B cell (primary cell): ENCODE measurements at regions not wholly inside any gene's neighbourhood (a gene's known extent, or its start where the extent isn't known, plus 50 kb on each side); places are given as distances from the start of the nearest gene placed in this dataset.

Source experiments
- ATAC-seq: fragments of 200-7000 bp; cut with Tn5 transposase; one replicate; pipeline ENCODE4 v1.10.0; 2021; ENCODE audit warnings: low read depth, mild to moderate bottlenecking, moderate number of reproducible peaks, moderate library complexity
- CTCF ChIA-PET: fragments of 350-600 bp; sonication (Branson Sonifier 250); formaldehyde crosslinking; loops from one replicate; lab custom pipeline; 2021; ENCODE audit warnings: antibody characterized with exemption, inconsistent platforms; lab: Charles Lee
- POLR2A ChIA-PET: fragments of 350-600 bp; sonication (Branson Sonifier 250); formaldehyde crosslinking; loops from one replicate; lab custom pipeline; 2021; ENCODE audit warnings: antibody characterized with exemption; lab: Charles Lee
- DNase-seq: peaks from one replicate; pipeline ENCODE4 v3.0.0; 2013
- H2AFZ ChIP-seq: 2 replicates; pipeline ENCODE4 v1.6.1; 2012; ENCODE audit warnings: mild to moderate bottlenecking, low read depth, low read length; ENCODE audit not compliant: insufficient read depth, poor library complexity, severe bottlenecking
- H3K27ac ChIP-seq, 2 donors: 1 replicate in 1 of 2; 2 replicates in 1 of 2; pipeline ENCODE4 v1.5.1; 2012 to 2013; ENCODE audit warnings: low read length in 2 of 2, mild to moderate bottlenecking in 2 of 2, moderate library complexity in 1 of 2
- H3K27me3 ChIP-seq, 4 experiments: fragments of 200-600 bp in 1 of 4; sonication (generic) in 1 of 4; replicated peaks in 1 of 4; 1 replicate in 2 of 4; 2 replicates in 2 of 4; pipeline versions ENCODE4 v1.6.1 to v1.7.0; 2013 to 2016; ENCODE audit warnings: low read length in 3 of 4, mild to moderate bottlenecking in 2 of 4, mixed read lengths in 1 of 4, moderate library complexity in 1 of 4; ENCODE audit not compliant: insufficient read depth in 4 of 4, control insufficient read depth in 3 of 4; ENCODE audit errors: control extremely low read depth in 1 of 4
- H3K36me3 ChIP-seq, 2 experiments: replicated peaks in 1 of 2; 1 replicate in 1 of 2; 2 replicates in 1 of 2; pipeline versions ENCODE4 v1.6.1 to v1.7.1; 2013; ENCODE audit warnings: low read length in 1 of 2; ENCODE audit not compliant: insufficient read depth in 2 of 2, control insufficient read depth in 1 of 2; ENCODE audit errors: control extremely low read depth in 1 of 2, extremely low read depth in 1 of 2
- H3K4me1 ChIP-seq, 2 donors: fragments of 200-600 bp in 1 of 2; sonication (generic) in 1 of 2; 1 replicate in 1 of 2; 2 replicates in 1 of 2; pipeline versions ENCODE4 v1.5.1 to v1.6.1; 2013 to 2017; ENCODE audit warnings: low read length in 2 of 2; ENCODE audit not compliant: control insufficient read depth in 2 of 2, insufficient read depth in 2 of 2
- H3K4me2 ChIP-seq: replicated peaks from 2 replicates; pipeline ENCODE3; 2012; ENCODE audit warnings: mild to moderate bottlenecking, low read depth, low read length; ENCODE audit not compliant: poor library complexity, severe bottlenecking
- H3K4me3 ChIP-seq, 5 experiments: fragments of 200-600 bp in 1 of 5; sonication (generic) in 1 of 5; 1 replicate in 3 of 5; 2 replicates in 2 of 5; pipeline versions ENCODE4 v1.5.1 to v1.7.0; 2011 to 2016; ENCODE audit warnings: low read length in 4 of 5, mild to moderate bottlenecking in 4 of 5, low read depth in 2 of 5, control low read depth in 1 of 5, moderate library complexity in 1 of 5; ENCODE audit not compliant: insufficient read depth in 1 of 5; ENCODE audit errors: control extremely low read depth in 1 of 5, extremely low read depth in 1 of 5
- H3K79me2 ChIP-seq: fragments of 200-600 bp; sonication (generic); one replicate; pipeline ENCODE4 v1.6.0; 2016; ENCODE audit warnings: low read length; ENCODE audit not compliant: control insufficient read depth, insufficient read depth
- H3K9ac ChIP-seq: fragments of 200-600 bp; sonication (generic); 2 replicates; pipeline ENCODE4 v1.6.1; 2017; ENCODE audit warnings: mild to moderate bottlenecking, low read length, moderate library complexity
- H3K9me3 ChIP-seq, 3 donors: one replicate each; pipeline versions ENCODE4 v1.6.1 to v1.7.1; 2013; ENCODE audit warnings: low read length in 2 of 3; ENCODE audit not compliant: control insufficient read depth in 2 of 3, insufficient read depth in 1 of 3; ENCODE audit errors: control extremely low read depth in 1 of 3
- H4K20me1 ChIP-seq: 2 replicates; pipeline ENCODE4 v1.6.0; 2012; ENCODE audit warnings: mild to moderate bottlenecking, low read length; ENCODE audit not compliant: insufficient read depth, control insufficient read depth, poor library complexity, severe bottlenecking
- H3K27ac Mint-ChIP-seq: one replicate; pipeline ENCODE4 v1.8.0; 2021; ENCODE audit warnings: mixed read lengths
- H3K27me3 Mint-ChIP-seq: one replicate; pipeline ENCODE4 v1.8.0; 2021; ENCODE audit warnings: mixed read lengths
- H3K4me1 Mint-ChIP-seq: one replicate; pipeline ENCODE4 v1.8.0; 2021; ENCODE audit warnings: mixed read lengths
- H3K4me3 Mint-ChIP-seq: one replicate; pipeline ENCODE4 v1.8.0; 2021; ENCODE audit warnings: mixed read lengths
- H3K9me3 Mint-ChIP-seq: one replicate; pipeline ENCODE4 v1.8.0; 2022; ENCODE audit warnings: mixed read lengths; ENCODE audit not compliant: insufficient read depth
- CTCF ChIP-seq: fragments of 200-600 bp; IDR thresholded peaks from one replicate; pipeline ENCODE4 v1.8.0; 2022; ENCODE audit warnings: antibody characterized with exemption, mild to moderate bottlenecking
- EZH2 ChIP-seq: IDR thresholded peaks from 2 replicates; pipeline ENCODE4 v1.6.1; 2012; ENCODE audit warnings: borderline replicate concordance, low read depth, mild to moderate bottlenecking, moderate library complexity, low read length; ENCODE audit not compliant: insufficient read depth, poor library complexity, severe bottlenecking
- WGBS: methylation state at CpG from one replicate; pipeline ENCODE4 v1.1.5; 2013; ENCODE audit warnings: missing lambda C conversion rate; ENCODE audit not compliant: insufficient coverage; 5-methylcytosine and 5-hydroxymethylcytosine counted together
- intact Hi-C: fragments of 100-400 bp; cut with micrococcal nuclease; formaldehyde crosslinking; loops from one replicate; pipeline ENCODE4 v1.10.0; 2022

GRCh38 chr4:123083646-123084045, 161.2 kb upstream of the NUDT6 start:
- H3K4me3 Mint-ChIP-seq = peak overlapping the region; percentile 70
- CTCF ChIA-PET = no interaction called here
- H3K9ac ChIP-seq = peak overlapping the region; percentile 44

GRCh38 chr4:123088501-123088900, 166.1 kb upstream of the NUDT6 start:
- no CpG with 5 or more reads among the region's 4 CpGs for WGBS

More at GRCh38 chr4:123083646-123084045, 161.2 kb upstream of the NUDT6 start:
- peaks cover 17% of the 10 kb centered on the region for H3K4me1 Mint-ChIP-seq
- H3K9me3 Mint-ChIP-seq = peaks cover 3% of the 10 kb centered on the region
- ATAC-seq (no peak), DNase-seq (no peak)
- no peak for TF ChIP-seq CTCF
- TF ChIP-seq EZH2 = no peak
- H4K20me1 ChIP-seq = no peaks in the 10 kb centered on the region
- H3K36me3 ChIP-seq = no peaks in the 10 kb centered on the region
- H3K27ac ChIP-seq = no peak overlapping the region
- H3K79me2 ChIP-seq = no peaks in the 10 kb centered on the region
- intact Hi-C loops = no loop called here
- no peaks in the 10 kb centered on the region for H3K27me3 Mint-ChIP-seq
- H3K4me3 ChIP-seq = peak overlapping the region in 1 of 5 experiments; percentile 21
- no peaks in the 10 kb centered on the region for H3K27me3 ChIP-seq
- H3K4me1 ChIP-seq = peaks cover 0 to 4% of the 10 kb centered on the region in 2 donors
- H3K4me2 ChIP-seq = peak overlapping the region; percentile 51
- peak overlapping the region; percentile 43 for H3K27ac Mint-ChIP-seq
- POLR2A ChIA-PET = no interaction called here
- peak overlapping the region; percentile 46 for H2AFZ ChIP-seq
- WGBS = no CpG with 5 or more reads among the region's 3 CpGs
- no peaks in the 10 kb centered on the region for H3K9me3 ChIP-seq

More at GRCh38 chr4:123088501-123088900, 166.1 kb upstream of the NUDT6 start:
- ATAC-seq = no peak
- Mint-ChIP-seq H3K4me1 (peaks cover 13% of the 10 kb centered on the region), H3K4me3 (no peak overlapping the region), H3K27ac (no peak overlapping the region), H3K27me3 (no peaks in the 10 kb centered on the region), H3K9me3 (peaks cover 3% of the 10 kb centered on the region)
- Histone ChIP-seq H3K9me3 (peaks cover 0 to 3% (median 0%) of the 10 kb centered on the region in 3 donors), H3K79me2 (no peaks in the 10 kb centered on the region), H3K4me1 (peaks cover 0 to 4% of the 10 kb centered on the region in 2 donors), H3K4me3 (no peak overlapping the region), H3K9ac (no peak overlapping the region), H3K27me3 (no peaks in the 10 kb centered on the region), H4K20me1 (no peaks in the 10 kb centered on the region), H3K27ac (no peak overlapping the region), H3K36me3 (peaks cover 0 to 6% of the 10 kb centered on the region in 2 experiments), H2AFZ (no peak overlapping the region), H3K4me2 (no peak overlapping the region)
- no peak for DNase-seq
- no peak for TF ChIP-seq CTCF
- TF ChIP-seq EZH2 = no peak
- ChIA-PET CTCF (no interaction called here), POLR2A (no interaction called here)
- intact Hi-C loops = no loop called here
